HPDE6-E6E7 (cell line): ENCODE measurements at regions not wholly inside any gene's neighbourhood (a gene's known extent, or its start where the extent isn't known, plus 50 kb on each side); places are given as distances from the start of the nearest gene placed in this dataset.

Source experiments
- DNase-seq: peaks from one replicate; pipeline ENCODE4 v3.0.0; 2011; ENCODE audit warnings: missing footprints; ENCODE audit errors: extremely low spot score

GRCh38 chr14:26766726-26767125 is 168.9 kb upstream of the NOVA1 start:
- DNase-seq, result no peak

DNA sequence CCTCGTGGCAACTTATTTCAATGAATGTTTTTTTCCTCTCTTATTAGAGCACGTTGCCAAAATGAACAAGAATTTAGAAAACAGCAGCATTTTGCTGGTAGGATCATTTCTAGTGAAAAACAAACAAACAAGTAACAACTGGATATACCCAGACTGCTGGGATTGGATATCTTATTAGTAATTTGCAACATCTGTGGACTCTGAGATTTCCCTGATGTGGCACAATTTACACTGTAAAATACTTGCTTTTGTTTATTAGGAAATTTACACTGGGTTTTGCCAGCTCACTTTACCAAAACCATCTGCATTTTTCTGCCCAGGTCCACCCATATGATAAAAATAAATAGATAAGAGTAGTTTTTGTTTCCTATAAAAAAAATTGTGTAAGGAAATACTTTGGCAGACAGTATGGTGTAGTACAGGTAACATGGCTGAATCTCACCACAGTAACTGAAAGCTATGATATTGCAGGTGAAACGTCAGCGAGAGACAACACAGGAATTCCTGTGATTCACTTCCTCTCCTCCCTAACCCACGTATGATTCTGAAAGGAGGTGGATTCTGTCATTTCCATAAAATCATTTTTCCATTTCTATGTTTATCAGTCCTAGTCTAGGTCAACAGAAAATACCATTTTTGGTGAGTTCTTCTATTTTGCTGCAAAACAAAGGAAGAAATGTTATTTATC is 176.2 kb upstream of the NOVA1 start:
- peak; percentile 27 for DNase-seq

GRCh38 chr14:26775765-26776563 is 178.1 kb upstream of the NOVA1 start:
- DNase-seq, result no peak

GRCh38 chr14:26791117-26791806 is 193.4 kb upstream of the NOVA1 start:
- DNase-seq, result no peak

DNA sequence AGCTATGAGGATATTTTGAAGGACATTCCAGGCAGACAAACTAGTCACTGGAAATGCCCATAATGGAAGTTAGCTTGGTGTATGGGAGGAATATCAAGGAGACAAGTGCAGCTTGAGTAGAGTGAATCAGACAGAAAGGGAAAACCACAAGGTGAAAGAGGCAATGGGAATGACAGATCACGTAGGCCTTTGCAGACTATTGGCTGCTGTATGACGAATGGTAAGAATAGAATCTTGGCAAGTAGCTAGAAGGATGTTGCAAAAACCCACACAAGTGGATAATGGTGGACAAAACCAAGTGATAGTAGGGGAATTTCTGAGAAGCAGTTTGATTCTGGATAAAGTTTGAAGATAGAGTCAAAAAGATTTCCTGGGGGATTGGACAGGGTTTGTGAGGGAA is 196.9 kb upstream of the NOVA1 start:
- no peak for DNase-seq

- no peak for DNase-seq
Observed at GRCh38 chr14:26808407-26808806, 210.6 kb upstream of the NOVA1 start.

DNA sequence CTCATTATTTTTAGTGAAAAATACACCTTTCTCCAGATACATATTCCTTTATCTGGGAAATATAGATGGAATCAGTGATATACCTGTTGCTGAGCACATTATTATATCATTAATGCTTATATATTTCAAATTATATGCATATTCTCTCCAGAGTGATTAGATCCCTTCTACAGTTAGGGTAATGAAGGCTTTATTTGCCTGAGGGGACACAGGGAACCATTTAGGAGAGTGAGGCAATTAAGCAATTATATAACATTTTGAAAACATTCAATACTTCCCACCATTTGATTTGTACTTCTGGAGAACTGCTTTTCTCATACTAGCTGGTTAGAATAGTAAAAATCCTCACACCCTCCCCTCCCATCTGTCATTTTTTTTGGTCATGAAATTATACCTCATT is 212.8 kb upstream of the NOVA1 start:
- no peak for DNase-seq

DNA sequence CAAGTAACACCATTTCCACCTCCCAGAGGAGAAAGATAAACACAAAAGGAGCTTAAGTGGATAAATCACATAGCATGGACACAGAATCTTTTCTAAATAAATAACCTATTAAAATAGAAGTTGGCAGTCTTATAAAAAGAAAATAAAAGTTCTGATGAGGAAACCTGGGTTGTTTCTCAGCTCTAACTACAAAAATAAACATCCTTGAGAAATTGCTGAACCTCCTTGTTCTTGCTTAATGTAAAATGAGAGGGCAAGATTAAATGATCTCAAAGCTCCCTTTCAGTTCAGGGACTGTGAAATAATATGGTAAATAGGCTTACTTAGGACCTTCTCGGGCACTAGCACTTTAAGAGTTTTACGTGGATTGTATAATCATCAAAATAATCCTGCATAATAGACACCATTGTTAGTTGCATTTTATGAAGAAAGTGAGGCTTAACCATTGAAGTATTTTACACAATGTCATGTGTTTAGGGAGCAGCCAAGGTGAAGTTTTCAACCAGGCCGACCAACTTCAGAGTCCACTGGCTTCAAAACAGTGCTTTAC is 214.0 kb upstream of the NOVA1 start:
- DNase-seq, result no peak

- DNase-seq, result no peak
Observed at GRCh38 chr14:26820138-26820537, 222.3 kb upstream of the NOVA1 start.

DNA sequence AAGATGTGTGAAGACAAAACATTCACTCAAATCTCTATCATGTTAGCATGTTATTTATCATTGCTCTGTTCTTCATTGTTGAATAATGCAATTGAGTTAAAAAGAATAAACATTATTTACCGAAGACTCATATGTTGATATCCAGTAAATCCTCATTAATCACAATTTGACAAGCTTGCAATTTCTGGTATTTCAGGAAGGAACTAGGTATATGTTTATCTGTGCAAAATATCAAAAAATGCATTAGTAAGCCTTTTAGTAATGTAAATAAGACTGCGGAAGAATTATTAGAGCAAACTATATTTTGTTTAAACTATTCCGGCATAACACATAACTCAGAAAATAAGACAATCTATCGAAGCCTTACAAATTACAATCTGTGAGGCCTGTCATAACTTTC is 222.7 kb upstream of the NOVA1 start:
- DNase-seq, result no peak

- DNase-seq, result no peak
Observed at GRCh38 chr14:26828741-26829140, 230.9 kb upstream of the NOVA1 start.

GRCh38 chr14:26833621-26834176 is 235.9 kb upstream of the NOVA1 start:
- no peak for DNase-seq

DNA sequence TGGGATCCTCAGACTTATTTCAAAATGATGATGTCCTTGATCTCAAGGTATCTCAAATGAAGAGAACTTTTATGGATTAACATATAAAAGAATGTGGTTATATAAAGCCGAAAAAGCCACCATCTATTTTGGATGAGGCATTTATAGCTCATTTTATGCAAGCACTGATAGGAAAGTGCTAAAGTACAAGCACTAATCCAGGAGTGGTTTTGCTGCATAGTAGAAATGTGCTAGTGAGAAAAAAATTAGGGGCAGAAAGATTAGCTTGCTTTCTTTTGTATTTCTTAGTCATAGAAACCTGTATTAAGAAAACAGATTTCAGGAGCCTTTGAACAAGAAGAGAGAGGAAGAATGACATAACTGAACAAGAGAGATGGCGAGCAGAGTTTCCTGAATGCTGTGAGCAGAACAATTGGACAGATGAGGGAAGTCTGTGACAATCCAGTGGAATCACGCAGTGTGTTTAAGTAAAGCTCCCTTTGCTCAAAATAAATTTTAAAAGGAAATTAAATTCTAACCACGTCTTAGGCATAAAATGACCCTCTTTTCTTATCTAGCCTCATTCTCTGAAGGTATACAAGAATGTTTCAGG is 238.2 kb upstream of the NOVA1 start:
- no peak for DNase-seq

GRCh38 chr14:26839481-26839880 is 241.6 kb upstream of the NOVA1 start:
- DNase-seq, result no peak

- DNase-seq, result peak; percentile 2
Observed at GRCh38 chr14:26841326-26841725, 243.5 kb upstream of the NOVA1 start.

GRCh38 chr14:26841920-26842741 is 244.3 kb upstream of the NOVA1 start:
- DNase-seq, result peak; percentile 47

DNA sequence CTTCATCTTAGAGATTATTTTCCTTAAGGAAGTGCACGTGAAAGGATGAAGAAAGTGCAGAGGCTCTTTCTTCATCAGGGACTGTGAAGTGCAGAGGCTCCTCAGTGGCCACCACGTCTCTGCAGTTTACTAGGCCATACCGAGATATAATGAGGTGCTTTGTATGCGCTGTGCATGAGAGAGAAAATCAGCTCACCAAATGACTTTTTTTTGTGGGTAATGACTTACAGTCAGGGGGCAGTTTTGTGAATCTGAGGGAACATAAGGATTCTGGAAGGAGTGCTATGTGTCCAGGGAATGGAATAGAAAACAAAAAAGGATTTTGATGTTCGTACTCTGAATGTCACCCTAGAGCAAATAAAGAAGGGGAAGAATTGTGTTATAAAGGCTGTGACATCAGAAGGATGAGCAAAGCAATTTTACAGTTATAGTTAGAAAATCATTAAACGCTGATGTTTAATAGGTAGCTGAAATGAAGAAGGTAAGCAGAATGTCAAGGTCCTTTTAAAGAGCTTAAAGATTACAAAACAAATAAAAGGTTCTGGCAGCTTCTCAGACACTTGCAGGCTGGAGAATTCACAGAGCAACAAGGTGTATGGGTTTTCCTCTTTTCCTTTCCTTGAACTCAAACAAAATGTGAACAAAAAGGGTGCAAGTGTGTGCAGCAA is 247.5 kb upstream of the NOVA1 start:
- DNase-seq, result no peak

- DNase-seq, result no peak
Observed at GRCh38 chr14:26846388-26846787, 248.6 kb upstream of the NOVA1 start.

GRCh38 chr14:26849514-26849913 is 251.7 kb upstream of the NOVA1 start:
- DNase-seq, result no peak

GRCh38 chr14:26851793-26852192 is 254.0 kb upstream of the NOVA1 start:
- no peak for DNase-seq
